GM18517 (cell line): ENCODE measurements at regions not wholly inside any gene's neighbourhood (a gene's known extent, or its start where the extent isn't known, plus 50 kb on each side); places are given as distances from the start of the nearest gene placed in this dataset.

ENCODE experiments used
- ATAC-seq: cut with Tn5 transposase; IDR thresholded peaks from one replicate; pipeline ENCODE4 v1.9.1; 2021; ENCODE audit warnings: mild to moderate bottlenecking, moderate library complexity; ENCODE audit not compliant: unreplicated experiment

DNA sequence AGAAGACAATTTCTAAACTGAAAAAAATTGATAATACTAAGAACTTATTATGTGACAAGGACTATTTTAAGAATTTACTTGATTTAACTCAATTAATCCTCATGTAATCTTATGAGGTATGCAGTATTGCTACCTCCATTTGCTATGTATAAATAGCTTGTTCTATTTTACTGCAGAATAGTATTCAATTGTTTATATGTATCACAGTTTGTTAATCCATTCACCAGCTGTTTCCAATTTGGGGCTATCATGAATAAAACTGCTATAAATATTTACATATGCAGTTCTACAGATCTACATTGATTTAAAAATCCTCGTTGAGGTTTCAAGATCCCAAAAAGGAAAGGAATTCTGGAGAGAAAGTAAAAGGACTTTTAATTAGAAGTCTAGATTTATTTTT lies 54.8 kb upstream of the DOCK10 start:
- ATAC-seq: no peak
